ENCODE measurements at regions not wholly inside any gene's neighbourhood (a gene's known extent, or its start where the extent isn't known, plus 50 kb on each side); places are given as distances from the start of the nearest gene placed in this dataset.

GRCh38 chr14:84343656-84344055 lies 1186.3 kb upstream of the FLRT2 start:
- Histone ChIP-seq H3K4me3 (no peak overlapping the region), H3K27ac (no peak overlapping the region), H3K27me3 (no peaks in the 10 kb centered on the region), H3K9me3 (no peaks in the 10 kb centered on the region), H3K4me1 (no peaks in the 10 kb centered on the region), H3K36me3 (no peaks in the 10 kb centered on the region)
- DNase-seq: no peak
- intact Hi-C loops (cut with DNase I): no loop called here
- no peak for TF ChIP-seq CTCF (IDR thresholded peaks at IDR 0.05)
- no peak for ATAC-seq

DNA sequence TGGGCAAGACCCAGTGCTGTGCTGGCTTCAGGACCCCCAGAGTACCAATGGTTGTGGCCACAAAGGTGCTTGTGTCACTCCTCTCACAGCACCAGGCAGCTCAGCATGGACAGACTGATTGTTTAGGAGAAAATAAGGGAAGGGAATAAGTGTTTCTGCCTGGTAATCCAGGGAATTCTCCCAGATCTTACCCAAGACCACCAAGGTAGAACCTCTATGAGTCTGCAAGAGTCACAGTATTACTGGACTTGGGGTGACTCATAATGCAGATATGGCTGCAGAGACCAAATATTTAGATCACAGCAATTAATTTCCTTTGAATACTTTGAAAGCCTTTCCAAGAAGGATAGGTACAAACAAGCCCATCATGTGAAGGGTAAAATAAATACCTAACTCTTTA lies 1178.3 kb upstream of the FLRT2 start:
- peaks cover 4% of the 10 kb centered on the region for H3K9me3 ChIP-seq
- ATAC-seq (no peak), DNase-seq (no peak)
- intact Hi-C loops (cut with DNase I): no loop called here
- H3K27ac ChIP-seq: no peak overlapping the region
- H3K27me3 ChIP-seq: no peaks in the 10 kb centered on the region
- H3K4me1 ChIP-seq: no peaks in the 10 kb centered on the region
- TF ChIP-seq CTCF (IDR thresholded peaks at IDR 0.05): no peak
- H3K4me3 ChIP-seq: no peak overlapping the region
- no peaks in the 10 kb centered on the region for H3K36me3 ChIP-seq

- intact Hi-C loops (cut with DNase I): no loop called here
- H3K36me3 ChIP-seq: no peaks in the 10 kb centered on the region
- DNase-seq: no peak
- H3K9me3 ChIP-seq: peaks cover 5% of the 10 kb centered on the region
- TF ChIP-seq CTCF (IDR thresholded peaks at IDR 0.05): no peak
- H3K4me1 ChIP-seq: no peaks in the 10 kb centered on the region
- H3K27me3 ChIP-seq: no peaks in the 10 kb centered on the region
- no peak overlapping the region for H3K4me3 ChIP-seq
- H3K27ac ChIP-seq: no peak overlapping the region
- no peak for ATAC-seq
Observed at GRCh38 chr14:84361476-84361875, 1168.5 kb upstream of the FLRT2 start.

DNA sequence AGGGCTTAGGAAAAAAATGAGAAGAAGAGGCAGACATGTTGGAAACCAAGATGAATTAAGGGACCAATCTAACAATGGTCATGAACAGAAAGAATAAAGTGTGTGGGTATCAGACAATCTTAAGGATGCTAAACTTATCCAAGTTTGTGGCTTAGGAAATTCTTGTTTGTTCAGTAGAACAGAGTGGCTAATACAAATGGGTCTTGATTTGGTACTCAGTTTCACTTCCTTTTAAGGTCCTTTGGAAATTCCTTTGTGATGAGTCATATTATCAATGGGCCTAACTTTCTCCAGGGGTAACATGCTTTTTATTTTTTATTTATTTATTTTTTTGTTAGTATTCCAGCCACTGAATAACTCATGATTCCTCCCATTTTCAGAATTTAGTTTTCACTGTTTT lies 1154.7 kb upstream of the FLRT2 start:
- TF ChIP-seq CTCF (IDR thresholded peaks at IDR 0.05): no peak
- intact Hi-C loops (cut with DNase I): no loop called here
- H3K9me3 ChIP-seq: no peaks in the 10 kb centered on the region
- H3K4me1 ChIP-seq: no peaks in the 10 kb centered on the region
- no peaks in the 10 kb centered on the region for H3K27me3 ChIP-seq
- no peaks in the 10 kb centered on the region for H3K36me3 ChIP-seq
- ATAC-seq: no peak
- H3K27ac ChIP-seq: no peak overlapping the region
- no peak overlapping the region for H3K4me3 ChIP-seq
- DNase-seq: no peak

GRCh38 chr14:84390010-84390409 lies 1139.9 kb upstream of the FLRT2 start:
- H3K36me3 ChIP-seq: no peaks in the 10 kb centered on the region
- H3K4me1 ChIP-seq: no peaks in the 10 kb centered on the region
- no peak for TF ChIP-seq CTCF (IDR thresholded peaks at IDR 0.05)
- ATAC-seq (no peak), DNase-seq (no peak)
- H3K27me3 ChIP-seq: no peaks in the 10 kb centered on the region
- H3K27ac ChIP-seq: no peak overlapping the region
- intact Hi-C loops (cut with DNase I): no loop called here
- no peak overlapping the region for H3K4me3 ChIP-seq
- H3K9me3 ChIP-seq: no peaks in the 10 kb centered on the region

DNA sequence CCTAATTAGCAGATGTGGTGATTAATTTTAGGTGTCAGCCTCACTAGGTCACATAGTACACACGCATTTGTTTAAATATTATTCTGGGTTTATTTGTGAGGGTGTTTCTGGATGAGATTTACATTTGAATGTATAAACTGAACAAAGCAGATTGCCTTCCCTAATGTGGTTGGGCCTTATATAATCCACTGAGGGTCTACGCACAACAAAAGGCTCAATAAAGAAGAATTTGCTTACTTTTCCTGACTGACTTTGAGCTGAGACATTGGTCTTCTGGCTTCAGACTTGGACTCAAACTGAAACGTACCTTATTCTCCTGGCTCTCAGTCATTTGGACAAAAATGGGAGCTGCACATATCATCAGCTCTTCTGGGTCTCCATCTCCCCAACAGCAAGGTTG lies 1132.3 kb upstream of the FLRT2 start:
- H3K36me3 ChIP-seq: no peaks in the 10 kb centered on the region
- H3K27me3 ChIP-seq: no peaks in the 10 kb centered on the region
- no peak overlapping the region for H3K27ac ChIP-seq
- H3K4me1 ChIP-seq: no peaks in the 10 kb centered on the region
- no peak for DNase-seq
- H3K4me3 ChIP-seq: no peak overlapping the region
- no peak for ATAC-seq
- intact Hi-C loops (cut with DNase I): no loop called here
- H3K9me3 ChIP-seq: no peaks in the 10 kb centered on the region
- no peak for TF ChIP-seq CTCF (IDR thresholded peaks at IDR 0.05)
